ENCODE measurements at regions not wholly inside any gene's neighbourhood (a gene's known extent, or its start where the extent isn't known, plus 50 kb on each side); places are given as distances from the start of the nearest gene placed in this dataset.

DNA sequence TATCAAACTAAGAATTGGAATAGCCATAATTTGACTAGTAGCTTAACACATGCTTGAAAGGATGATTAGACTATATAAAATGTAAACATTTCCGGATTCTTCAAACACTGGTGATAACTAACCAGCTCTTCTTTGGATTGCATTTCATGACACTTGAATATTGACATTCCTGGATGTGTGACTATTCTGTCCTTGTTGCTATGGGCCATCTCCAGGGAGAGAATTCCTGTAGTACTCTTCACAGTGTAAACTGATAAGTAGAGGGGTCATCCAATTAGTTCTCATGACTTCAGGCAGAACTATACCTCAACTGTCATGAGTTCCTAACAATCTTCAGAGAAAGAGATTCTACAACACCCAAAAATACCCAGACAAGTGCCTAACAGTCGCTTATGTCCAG is 1026.7 kb upstream of the TENM3 start:
- no peak for TF ChIP-seq POLR2A (IDR thresholded peaks at IDR 0.05; ENCODE audit: low read length)
- no peak for TF ChIP-seq GATA1 (IDR thresholded peaks at IDR 0.05; ENCODE audit: low read depth, low read length)

All from erythroblast (primary cell).